HG02852 (cell line): ENCODE measurements at regions not wholly inside any gene's neighbourhood (a gene's known extent, or its start where the extent isn't known, plus 50 kb on each side); places are given as distances from the start of the nearest gene placed in this dataset.
"Not testable (repeated sequence)": the region's sequence is repeated elsewhere in the genome, so short reads cannot be mapped to it uniquely, and the experiment has no call there.

Experiments used
- ATAC-seq: cut with Tn5 transposase; IDR thresholded peaks from one replicate; pipeline ENCODE4 v1.9.1; 2021; ENCODE audit warnings: mild to moderate bottlenecking, moderate library complexity; ENCODE audit not compliant: unreplicated experiment

DNA sequence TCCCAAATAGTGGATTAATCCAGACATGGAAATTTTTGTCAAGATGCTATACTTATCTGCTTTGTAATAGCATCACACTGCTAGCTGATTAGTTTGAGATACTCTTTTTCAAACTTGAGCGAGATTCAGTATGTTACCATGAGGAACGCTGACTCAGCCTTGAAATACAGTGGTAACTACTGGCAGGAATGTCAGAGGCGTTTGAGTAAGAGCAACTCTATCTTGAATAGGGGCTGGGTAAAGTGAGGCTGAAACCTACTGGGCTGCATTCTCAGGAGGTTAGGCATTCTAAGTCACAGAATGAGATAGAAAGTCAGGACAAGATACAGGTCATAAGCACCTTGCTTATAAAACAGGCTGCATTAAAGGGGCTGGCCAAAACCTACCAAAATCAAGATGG lies 2519.6 kb downstream of the ARAP2 start:
- ATAC-seq: no peak

DNA sequence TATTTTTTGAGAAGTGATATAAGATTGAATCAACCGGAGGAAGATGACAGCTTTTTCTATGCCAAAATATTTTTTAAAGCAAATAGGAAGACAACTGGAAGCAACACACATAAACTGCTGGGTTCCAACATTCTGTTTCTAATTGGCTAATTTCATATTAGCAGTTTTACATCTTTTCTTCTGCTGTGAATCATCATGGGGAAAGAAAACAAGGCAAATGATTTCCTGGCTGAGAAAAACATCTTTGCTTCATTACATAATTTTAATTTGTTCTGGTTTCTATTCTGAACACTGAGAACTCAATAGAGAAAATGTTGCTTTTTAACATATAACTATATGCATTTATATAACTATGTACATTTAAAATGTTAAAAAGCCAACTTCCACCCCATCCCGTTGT lies 2518.5 kb downstream of the ARAP2 start:
- no peak for ATAC-seq

DNA sequence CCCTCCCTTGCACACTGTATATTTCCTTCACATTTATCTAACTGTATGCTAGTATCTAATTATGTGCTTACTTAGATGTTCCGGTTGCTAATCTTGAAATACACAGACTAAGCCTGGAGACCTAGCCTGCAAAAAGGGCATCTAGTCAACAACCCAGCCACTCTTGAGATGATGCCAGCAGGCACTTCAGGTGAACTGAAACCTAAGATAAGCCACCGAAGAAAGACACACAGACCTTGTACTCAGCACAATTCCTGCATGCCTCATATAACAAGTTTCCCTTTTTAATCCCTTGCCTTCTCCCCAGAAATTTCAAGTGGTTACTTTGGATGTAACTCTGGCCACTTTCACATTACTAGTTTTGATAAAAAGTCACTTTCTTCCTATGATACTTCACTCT lies 2506.6 kb downstream of the ARAP2 start:
- no peak for ATAC-seq

DNA sequence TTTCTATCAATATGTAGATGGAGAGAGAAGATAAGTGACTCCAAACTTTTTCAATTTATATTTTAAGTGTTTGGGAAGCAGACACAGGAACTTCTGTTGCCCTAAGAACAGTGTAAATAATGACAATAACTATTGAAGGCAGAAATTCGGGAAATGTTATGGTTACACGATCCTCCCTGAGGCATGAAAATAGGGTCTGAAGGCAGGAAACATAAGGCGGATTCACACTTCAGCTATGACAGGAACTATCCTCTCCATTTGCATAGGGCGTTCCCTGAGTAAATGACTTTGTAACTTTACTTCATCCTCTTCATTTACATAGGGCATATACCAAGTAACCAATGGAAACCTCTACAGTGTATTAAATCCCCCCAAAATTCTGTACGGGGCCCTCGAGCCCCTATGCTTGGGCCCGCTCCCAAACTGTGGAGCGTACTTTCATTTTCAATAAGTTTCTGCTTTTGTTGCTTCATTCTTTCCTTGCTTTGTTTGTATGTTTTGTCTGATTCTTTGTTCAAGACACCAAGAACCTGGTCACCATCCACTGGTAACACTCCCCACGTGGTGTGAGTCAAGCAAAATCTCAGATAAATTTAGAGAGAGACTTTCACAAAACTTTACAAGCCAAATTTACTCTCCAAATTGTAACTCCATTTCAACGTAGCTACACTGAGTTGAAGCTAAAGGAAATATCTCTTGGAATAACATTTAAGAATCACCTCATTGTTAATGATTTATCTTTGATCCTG lies 2504.3 kb downstream of the ARAP2 start:
- ATAC-seq: no peak

- not testable (repeated sequence) for ATAC-seq
These were observed 2503.4 kb downstream of the ARAP2 start for GRCh38 chr4:33740871-33741270.

DNA sequence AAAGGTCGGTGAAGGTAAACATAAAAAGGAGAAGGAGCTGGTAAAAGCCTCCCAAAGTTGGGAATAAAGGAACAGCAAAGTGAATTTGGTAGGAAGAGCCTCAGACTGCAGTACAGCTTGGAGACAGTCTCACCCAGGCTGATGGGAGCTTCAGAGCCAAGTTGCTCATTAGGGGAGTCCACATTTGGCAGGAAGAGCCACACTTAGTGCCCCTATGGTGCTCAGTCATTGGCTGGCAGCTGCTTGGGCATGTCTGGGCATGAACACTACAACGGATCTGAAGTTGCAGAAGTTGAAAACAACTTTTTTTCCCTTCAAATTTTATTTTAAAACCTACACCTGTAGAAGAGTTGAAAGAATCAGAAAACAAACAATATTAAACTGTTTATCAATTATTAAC lies 2497.3 kb downstream of the ARAP2 start:
- no peak for ATAC-seq

- no peak for ATAC-seq
These were observed 2493.3 kb downstream of the ARAP2 start for GRCh38 chr4:33751050-33751449.

DNA sequence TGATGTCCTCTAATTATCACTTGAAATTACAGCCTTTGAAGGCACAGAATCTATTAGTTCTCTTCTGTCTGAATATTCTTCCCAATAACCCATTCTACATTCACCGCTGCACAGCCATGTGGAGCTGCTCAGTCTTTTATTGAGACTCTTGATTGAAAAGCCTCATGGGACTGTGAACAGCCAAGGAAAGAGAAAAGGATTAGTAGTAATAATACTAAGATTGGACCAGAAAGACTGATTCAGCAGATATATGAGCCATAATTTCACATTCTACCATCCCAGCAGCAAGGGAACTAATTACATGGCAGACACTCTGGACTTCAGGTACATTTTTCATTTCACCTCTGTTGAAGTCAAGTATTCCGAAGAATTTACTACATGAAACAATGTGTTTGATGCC lies 2471.7 kb downstream of the ARAP2 start:
- no peak for ATAC-seq

DNA sequence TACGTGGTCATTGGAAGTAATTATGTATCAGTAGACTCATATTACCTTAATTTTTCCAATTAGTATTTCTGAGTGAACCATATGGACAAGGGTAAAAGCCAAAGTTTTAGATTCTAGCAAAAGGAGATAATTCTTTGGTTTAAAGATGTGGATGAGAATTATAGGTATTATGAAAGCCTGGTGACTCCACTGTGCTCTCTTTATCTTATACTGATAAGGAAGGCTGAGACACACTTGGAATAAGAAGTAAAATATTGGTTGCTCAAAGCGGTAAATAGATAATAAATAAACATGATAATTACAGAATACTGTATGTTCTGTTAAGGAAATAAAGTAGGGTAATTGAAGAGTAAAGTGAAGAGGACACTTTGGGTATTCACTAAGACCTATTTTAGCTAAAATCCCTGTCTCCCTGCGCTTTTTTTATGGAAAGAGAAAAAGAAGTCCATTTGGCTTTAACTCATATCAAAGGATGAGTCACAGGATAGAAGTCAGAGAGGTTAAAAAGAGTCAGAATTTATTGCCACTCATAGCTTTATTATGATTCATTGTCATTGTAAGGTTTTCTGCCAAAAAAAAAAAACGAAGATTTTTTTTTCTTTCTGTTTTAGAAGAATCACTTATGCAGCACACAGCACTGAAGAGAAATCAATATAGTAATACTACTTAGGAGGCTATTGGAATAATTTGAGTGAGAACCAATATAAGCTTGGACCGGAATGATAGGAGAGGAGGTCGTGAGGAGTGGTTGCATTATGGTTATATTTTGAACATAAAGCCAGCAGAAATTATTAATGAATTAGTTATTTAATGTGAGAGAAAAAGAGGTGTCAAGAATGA lies 2463.1 kb downstream of the ARAP2 start:
- ATAC-seq: no peak

DNA sequence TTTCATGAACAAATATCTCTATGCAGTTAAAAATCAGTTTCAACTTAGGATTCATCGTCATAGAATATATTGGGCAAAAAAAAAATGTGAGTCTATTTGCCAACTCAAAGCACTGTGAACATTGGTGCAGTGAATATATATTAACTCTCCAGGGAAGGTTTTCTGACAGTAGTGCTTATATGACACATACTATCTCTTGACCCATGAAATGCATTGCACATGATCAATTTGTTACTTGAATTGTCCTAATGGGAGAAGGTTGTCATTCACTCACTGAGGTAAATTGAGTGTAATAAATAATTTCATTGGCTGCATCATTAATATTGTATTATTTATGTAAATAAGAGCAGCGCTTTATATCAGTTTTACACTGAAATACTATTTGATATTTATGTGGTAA lies 2458.5 kb downstream of the ARAP2 start:
- no peak for ATAC-seq

- peak; percentile 79 for ATAC-seq
These were observed 2441.7 kb downstream of the ARAP2 start for GRCh38 chr4:33802578-33802977.

- ATAC-seq: no peak
These were observed 2418.6 kb downstream of the ARAP2 start for GRCh38 chr4:33825685-33826084.

GRCh38 chr4:33829356-33829755 lies 2415.0 kb downstream of the ARAP2 start:
- ATAC-seq: not testable (repeated sequence)

DNA sequence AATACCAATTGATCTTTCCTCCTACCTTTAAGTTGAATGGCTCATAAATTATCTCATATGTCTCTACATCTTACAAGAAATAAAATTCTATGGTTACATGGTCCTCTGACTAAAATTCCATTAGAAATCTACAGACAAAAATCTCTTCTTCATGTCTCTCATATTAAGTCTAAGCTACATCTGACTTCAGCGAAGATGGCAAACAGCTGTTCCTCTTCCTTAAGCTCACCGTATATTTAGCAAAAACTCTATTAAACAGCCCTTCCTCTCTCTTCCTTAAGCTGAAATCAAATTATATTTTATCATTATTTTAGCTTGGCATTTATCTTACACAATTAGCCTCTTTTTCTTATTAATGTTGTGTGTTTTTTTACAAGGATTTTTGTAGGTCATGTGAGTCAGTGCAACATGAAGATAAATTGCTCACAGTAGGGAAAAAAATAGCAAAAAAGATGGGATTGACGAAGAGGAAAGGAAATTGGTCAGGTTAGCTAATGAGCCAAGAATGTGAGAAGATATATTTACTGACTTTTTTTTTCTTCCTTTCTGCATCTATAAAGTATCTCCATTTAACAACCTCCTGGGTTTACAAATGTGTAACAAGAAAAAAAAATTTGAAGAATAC lies 2412.8 kb downstream of the ARAP2 start:
- no peak for ATAC-seq

GRCh38 chr4:33835764-33836163 lies 2408.6 kb downstream of the ARAP2 start:
- ATAC-seq: not testable (repeated sequence)

GRCh38 chr4:33837043-33837838 lies 2407.1 kb downstream of the ARAP2 start:
- ATAC-seq: no peak

DNA sequence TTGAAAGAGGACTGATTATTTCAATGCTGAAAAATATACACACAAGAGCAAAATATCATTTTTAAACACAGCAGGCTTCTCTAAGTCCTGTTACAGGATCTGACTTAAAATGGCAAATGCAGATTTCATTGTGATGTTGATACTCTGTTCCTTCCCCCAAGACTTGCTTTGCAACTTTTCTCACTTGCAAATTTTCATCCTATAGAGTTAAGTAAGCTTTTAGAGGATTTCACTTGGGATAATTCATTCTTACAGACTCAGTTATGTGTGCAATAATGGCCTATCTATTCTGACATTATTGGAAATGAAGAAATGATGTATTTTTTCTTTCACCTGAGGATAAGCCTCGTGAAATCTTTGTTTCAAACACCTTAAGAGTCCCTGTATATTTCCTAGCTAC lies 2403.2 kb downstream of the ARAP2 start:
- no peak for ATAC-seq

GRCh38 chr4:33850371-33850902 lies 2393.9 kb downstream of the ARAP2 start:
- no peak for ATAC-seq

GRCh38 chr4:33853670-33854069 lies 2390.6 kb downstream of the ARAP2 start:
- ATAC-seq: not testable (repeated sequence)

DNA sequence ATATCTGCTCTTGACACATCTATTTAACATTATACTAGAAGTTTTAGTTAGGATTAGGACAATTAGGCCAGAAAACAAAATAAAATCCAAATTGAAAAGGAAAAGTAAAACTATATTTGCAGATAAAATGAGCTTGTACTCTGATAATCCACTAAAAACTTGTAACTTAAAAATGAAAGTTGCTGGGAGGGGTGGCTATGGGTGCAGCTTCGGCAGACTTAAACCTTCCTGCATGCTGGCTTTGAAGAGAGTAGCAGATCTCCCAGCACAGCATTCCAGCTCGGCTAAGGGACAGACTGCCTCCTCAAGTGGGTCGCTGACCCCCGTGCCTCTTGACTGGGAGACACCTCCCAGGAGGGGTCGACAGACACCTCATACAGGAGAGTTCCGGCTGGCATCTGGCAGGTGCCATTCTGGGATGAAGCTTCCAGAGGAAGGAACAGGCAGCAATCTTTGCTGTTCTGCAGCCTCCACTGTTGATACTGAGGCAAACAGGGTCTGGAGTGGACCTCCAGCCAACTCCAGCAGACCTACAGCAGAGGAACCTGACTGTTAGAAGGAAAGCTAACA lies 2379.9 kb downstream of the ARAP2 start:
- no peak for ATAC-seq
